HEK293 (cell line): ENCODE measurements at regions not wholly inside any gene's neighbourhood (a gene's known extent, or its start where the extent isn't known, plus 50 kb on each side); places are given as distances from the start of the nearest gene placed in this dataset.

Experiments used
- CTCF ChIA-PET: fragments of 350-600 bp; formaldehyde crosslinking; extraction: SDS; loops from one replicate; lab custom pipeline; 2021; ENCODE audit warnings: antibody characterized with exemption; lab: Yijun Ruan, JAX
- POLR2A ChIA-PET: fragments of 300-600 bp; formaldehyde crosslinking; extraction: SDS; loops from one replicate; lab custom pipeline; 2020; ENCODE audit warnings: antibody characterized with exemption, inconsistent platforms; lab: Yijun Ruan, JAX
- H3K27ac ChIP-seq: fragments of 200-500 bp; sonication (Bioruptor generic); 2 replicates; pipeline ENCODE4 v1.5.1; 2014; ENCODE audit warnings: low read depth, low read length, control low read depth, inconsistent platforms; ENCODE audit errors: extremely low read depth
- H3K36me3 ChIP-seq, 2 experiments: fragments of 200-500 bp in 1 of 2; sonication (Bioruptor generic) in 1 of 2; 1 replicate in 1 of 2; 2 replicates in 1 of 2; pipeline ENCODE4 v1.5.1; 2014 to 2017; ENCODE audit warnings: inconsistent platforms in 2 of 2, low read length in 2 of 2; ENCODE audit not compliant: control insufficient read depth in 2 of 2, insufficient read depth in 1 of 2
- H3K4me1 ChIP-seq: fragments of 200-500 bp; sonication (Bioruptor generic); 2 replicates; pipeline ENCODE4 v1.5.1; 2014; ENCODE audit warnings: mild to moderate bottlenecking, low read length, inconsistent platforms; ENCODE audit not compliant: control insufficient read depth, insufficient read depth
- H3K4me3 ChIP-seq: 2 replicates; pipeline ENCODE4 v1.5.1; 2011; ENCODE audit warnings: low read depth, mild to moderate bottlenecking, control low read depth, low read length, moderate library complexity
- H3K9me3 ChIP-seq: fragments of 200-500 bp; sonication (Bioruptor generic); 2 replicates; pipeline ENCODE4 v1.5.1; 2014; ENCODE audit warnings: low read depth, low read length, inconsistent platforms; ENCODE audit not compliant: control insufficient read depth, insufficient read depth
- KLF1 ChIP-seq: fragments of 450-650 bp; formaldehyde crosslinking; IDR thresholded peaks from 2 replicates; pipeline ENCODE4 v1.5.1; 2016; ENCODE audit warnings: missing biosample characterization, missing genetic modification characterization
- PRDM1 ChIP-seq: fragments of 450-650 bp; formaldehyde crosslinking; IDR thresholded peaks from 2 replicates; pipeline ENCODE4; 2016; ENCODE audit warnings: missing biosample characterization, missing genetic modification characterization
- PRDM10 ChIP-seq: fragments of 450-650 bp; formaldehyde crosslinking; IDR thresholded peaks from 2 replicates; pipeline ENCODE4 v1.5.1; 2016; ENCODE audit warnings: missing biosample characterization, missing genetic modification characterization
- ZNF184 ChIP-seq: fragments of 450-650 bp; IDR thresholded peaks from 2 replicates; pipeline ENCODE4 v1.5.1; 2018; ENCODE audit warnings: missing biosample characterization, mild to moderate bottlenecking, missing genetic modification characterization
- ZNF221 ChIP-seq: fragments of 450-650 bp; formaldehyde crosslinking; IDR thresholded peaks from 2 replicates; pipeline ENCODE4 v1.5.1; 2017; ENCODE audit warnings: missing biosample characterization, missing genetic modification characterization, borderline replicate concordance
- ZNF394 ChIP-seq: fragments of 450-650 bp; formaldehyde crosslinking; IDR thresholded peaks from 2 replicates; pipeline ENCODE4 v1.5.1; 2016; ENCODE audit warnings: missing biosample characterization, missing genetic modification characterization, mild to moderate bottlenecking, moderate library complexity, borderline replicate concordance
- ZNF416 ChIP-seq: fragments of 450-650 bp; formaldehyde crosslinking; IDR thresholded peaks from 2 replicates; pipeline ENCODE4 v1.5.1; 2016; ENCODE audit warnings: missing biosample characterization, missing genetic modification characterization
- ZNF518A ChIP-seq: fragments of 450-650 bp; formaldehyde crosslinking; conservative IDR thresholded peaks from 2 replicates; pipeline ENCODE4 v1.5.1; 2016; ENCODE audit warnings: low read depth, missing biosample characterization, missing genetic modification characterization
- ZNF623 ChIP-seq: fragments of 450-650 bp; formaldehyde crosslinking; IDR thresholded peaks from 2 replicates; pipeline ENCODE4 v1.5.1; 2016; ENCODE audit warnings: missing biosample characterization, missing genetic modification characterization
- ZNF624 ChIP-seq: fragments of 450-650 bp; formaldehyde crosslinking; IDR thresholded peaks from 2 replicates; pipeline ENCODE4 v1.5.1; 2017; ENCODE audit warnings: missing biosample characterization, missing genetic modification characterization
- ZNF645 ChIP-seq: fragments of 450-650 bp; formaldehyde crosslinking; IDR thresholded peaks from 2 replicates; pipeline ENCODE4; 2016; ENCODE audit warnings: missing biosample characterization, missing genetic modification characterization
- ZNF747 ChIP-seq: fragments of 450-650 bp; formaldehyde crosslinking; IDR thresholded peaks from 2 replicates; pipeline ENCODE4 v1.5.1; 2016; ENCODE audit warnings: missing biosample characterization, missing genetic modification characterization

- ChIA-PET POLR2A (no interaction called here), CTCF (no interaction called here)
Measured at GRCh38 chr7:54908760-54909438, 109.9 kb upstream of the EGFR start.

GRCh38 chr7:54915870-54916598 is 102.8 kb upstream of the EGFR start:
- Histone ChIP-seq H3K4me3 (no peak overlapping the region), H3K9me3 (no peaks in the 10 kb centered on the region), H3K36me3 (no peaks in the 10 kb centered on the region), H3K4me1 (no peaks in the 10 kb centered on the region), H3K27ac (no peak overlapping the region)
- ChIA-PET CTCF (interaction anchor here (0.7 kb wide), 1 partner anchor 338 kb away, joined by 3 read pairs; no protein-coding TSS in a partner anchor), POLR2A (no interaction called here)
- TF ChIP-seq ZNF747 = no peak
- no peak for TF ChIP-seq ZNF184 (tag by site-specific recombination)
- TF ChIP-seq ZNF221 (tag by site-specific recombination) = no peak
- no peak for TF ChIP-seq KLF1
- TF ChIP-seq ZNF416 (tag by site-specific recombination) = no peak
- no peak for TF ChIP-seq ZNF623
- no peak for TF ChIP-seq ZNF394 (tag by site-specific recombination)
- no peak for TF ChIP-seq PRDM10 (tag by site-specific recombination)

More at GRCh38 chr7:54908760-54909438, 109.9 kb upstream of the EGFR start:
- H3K4me1 ChIP-seq = no peaks in the 10 kb centered on the region
- H3K27ac ChIP-seq = no peak overlapping the region
- H3K9me3 ChIP-seq = no peaks in the 10 kb centered on the region
- H3K4me3 ChIP-seq = no peak overlapping the region
- H3K36me3 ChIP-seq = no peaks in the 10 kb centered on the region
- TF ChIP-seq ZNF624 (tag by site-specific recombination) (no peak), ZNF645 (tag by site-specific recombination) (no peak), ZNF518A (tag by site-specific recombination) (no peak), PRDM1 (no peak)
